Peyer's patch (tissue), 4 donors: ENCODE measurements at regions not wholly inside any gene's neighbourhood (a gene's known extent, or its start where the extent isn't known, plus 50 kb on each side); places are given as distances from the start of the nearest gene placed in this dataset.

Experiments
- POLR2A ChIP-seq, 2 donors: fragments of 450-650 bp; IDR thresholded peaks; one replicate each; pipeline ENCODE4 v1.5.1; 2017; ENCODE audit warnings: antibody characterized with exemption in 2 of 2, mild to moderate bottlenecking in 2 of 2, moderate library complexity in 2 of 2
- TF ChIP-seq, protein P1 (sequence below), 6 experiments: fragments of 450-650 bp in 4 of 6; fragments of 200-600 bp in 2 of 6; sonication (generic) in 1 of 6; IDR thresholded peaks; one replicate each; pipeline ENCODE4 v1.5.1; 2017 to 2019; ENCODE audit warnings: antibody characterized with exemption in 6 of 6, mild to moderate bottlenecking in 3 of 6, moderate library complexity in 1 of 6

DNA sequence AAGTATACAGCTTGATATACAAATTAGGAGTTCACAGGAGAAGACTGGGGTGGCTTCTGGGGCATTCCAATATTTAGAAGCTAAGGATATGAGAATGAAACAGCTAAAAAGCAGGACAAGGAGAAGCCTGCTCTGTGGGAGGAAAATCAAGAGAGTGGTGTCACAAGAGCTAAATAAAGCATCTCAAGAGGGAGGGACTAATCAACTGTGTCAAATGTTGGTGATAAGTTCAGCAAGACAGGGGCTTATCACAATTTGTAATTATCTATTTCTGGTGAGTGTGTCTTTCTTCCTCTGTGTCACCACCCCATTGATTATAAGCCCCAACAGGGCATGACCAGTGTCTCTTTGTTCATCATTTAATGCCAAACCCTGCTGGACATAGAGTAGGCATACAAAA, 295.8 kb upstream of the DUSP10 start:
- no peak for TF ChIP-seq POLR2A (IDR thresholded peaks at IDR 0.05)
- TF ChIP-seq, protein P1, sequence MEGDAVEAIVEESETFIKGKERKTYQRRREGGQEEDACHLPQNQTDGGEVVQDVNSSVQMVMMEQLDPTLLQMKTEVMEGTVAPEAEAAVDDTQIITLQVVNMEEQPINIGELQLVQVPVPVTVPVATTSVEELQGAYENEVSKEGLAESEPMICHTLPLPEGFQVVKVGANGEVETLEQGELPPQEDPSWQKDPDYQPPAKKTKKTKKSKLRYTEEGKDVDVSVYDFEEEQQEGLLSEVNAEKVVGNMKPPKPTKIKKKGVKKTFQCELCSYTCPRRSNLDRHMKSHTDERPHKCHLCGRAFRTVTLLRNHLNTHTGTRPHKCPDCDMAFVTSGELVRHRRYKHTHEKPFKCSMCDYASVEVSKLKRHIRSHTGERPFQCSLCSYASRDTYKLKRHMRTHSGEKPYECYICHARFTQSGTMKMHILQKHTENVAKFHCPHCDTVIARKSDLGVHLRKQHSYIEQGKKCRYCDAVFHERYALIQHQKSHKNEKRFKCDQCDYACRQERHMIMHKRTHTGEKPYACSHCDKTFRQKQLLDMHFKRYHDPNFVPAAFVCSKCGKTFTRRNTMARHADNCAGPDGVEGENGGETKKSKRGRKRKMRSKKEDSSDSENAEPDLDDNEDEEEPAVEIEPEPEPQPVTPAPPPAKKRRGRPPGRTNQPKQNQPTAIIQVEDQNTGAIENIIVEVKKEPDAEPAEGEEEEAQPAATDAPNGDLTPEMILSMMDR (IDR thresholded peaks at IDR 0.05) = no peak
